H9 (cell line): ENCODE measurements at regions not wholly inside any gene's neighbourhood (a gene's known extent, or its start where the extent isn't known, plus 50 kb on each side); places are given as distances from the start of the nearest gene placed in this dataset.

ENCODE experiments used
- DNase-seq: peaks from one replicate; pipeline ENCODE4 v3.0.0-alpha.2; 2017
- H2AFZ ChIP-seq: one replicate; pipeline ENCODE4 v1.6.1; 2013; ENCODE audit warnings: mild to moderate bottlenecking, low read length, control low read depth, moderate library complexity
- H2AK5ac ChIP-seq: 2 replicates; pipeline ENCODE4 v1.6.1; 2013; ENCODE audit warnings: low read length, control low read depth, mixed read lengths; ENCODE audit not compliant: insufficient read length
- H2BK120ac ChIP-seq: one replicate; pipeline ENCODE4 v1.6.1; 2013; ENCODE audit warnings: low read depth, mild to moderate bottlenecking, low read length, control low read depth, inconsistent platforms; ENCODE audit not compliant: poor library complexity, severe bottlenecking
- H2BK12ac ChIP-seq: 2 replicates; pipeline ENCODE4 v1.6.1; 2013; ENCODE audit warnings: low read length, control low read depth, mixed read lengths, low read depth; ENCODE audit not compliant: insufficient read length
- H2BK15ac ChIP-seq: 2 replicates; pipeline ENCODE4 v1.6.1; 2013; ENCODE audit warnings: low read depth, low read length, control low read depth
- H2BK20ac ChIP-seq: one replicate; pipeline ENCODE4 v1.6.1; 2013; ENCODE audit warnings: low read depth, mild to moderate bottlenecking, low read length, control low read depth, inconsistent platforms; ENCODE audit not compliant: poor library complexity, severe bottlenecking
- H2BK5ac ChIP-seq: 2 replicates; pipeline ENCODE4 v1.6.1; 2013; ENCODE audit warnings: low read length, control low read depth, mixed read lengths; ENCODE audit not compliant: insufficient read length
- H3K14ac ChIP-seq: 2 replicates; pipeline ENCODE4 v1.6.1; 2013; ENCODE audit warnings: low read length, control low read depth; ENCODE audit not compliant: insufficient read depth
- H3K18ac ChIP-seq: 2 replicates; pipeline ENCODE4 v1.6.1; 2013; ENCODE audit warnings: low read depth, mild to moderate bottlenecking, mixed read lengths, low read length, control low read depth; ENCODE audit not compliant: insufficient read length
- H3K23ac ChIP-seq: 2 replicates; pipeline ENCODE4 v1.6.1; 2013; ENCODE audit warnings: low read length, control low read depth, mixed read lengths, low read depth; ENCODE audit not compliant: insufficient read length
- H3K23me2 ChIP-seq: 2 replicates; pipeline ENCODE4 v1.6.1; 2013; ENCODE audit warnings: low read depth, mild to moderate bottlenecking, mixed read lengths, low read length, control low read depth; ENCODE audit not compliant: insufficient read length, poor library complexity, severe bottlenecking
- H3K27ac ChIP-seq: 2 replicates; pipeline ENCODE4 v1.5.1; 2013; ENCODE audit warnings: low read length, control low read depth, mixed read lengths, low read depth; ENCODE audit not compliant: insufficient read length
- H3K27me3 ChIP-seq: 2 replicates; pipeline ENCODE4 v1.6.1; 2013; ENCODE audit warnings: low read length, control low read depth, inconsistent platforms; ENCODE audit not compliant: insufficient read depth
- H3K4ac ChIP-seq: 2 replicates; pipeline ENCODE4 v1.6.1; 2013; ENCODE audit warnings: low read depth, mild to moderate bottlenecking, control low read depth, inconsistent platforms, low read length, moderate library complexity
- H3K4me1 ChIP-seq: 2 replicates; pipeline ENCODE4 v1.6.1; 2013; ENCODE audit warnings: low read length, control low read depth, inconsistent platforms; ENCODE audit not compliant: insufficient read depth
- H3K4me2 ChIP-seq: 2 replicates; pipeline ENCODE4 v1.6.1; 2013; ENCODE audit warnings: low read length, control low read depth, mixed read lengths; ENCODE audit not compliant: insufficient read length, insufficient read depth
- H3K56ac ChIP-seq: 2 replicates; pipeline ENCODE4 v1.6.1; 2013; ENCODE audit warnings: low read depth, mild to moderate bottlenecking, mixed read lengths, low read length, control low read depth; ENCODE audit not compliant: insufficient read length
- H3K79me1 ChIP-seq: 2 replicates; pipeline ENCODE4 v1.6.1; 2013; ENCODE audit warnings: low read depth, mild to moderate bottlenecking, moderate library complexity, low read length, control low read depth, inconsistent platforms; ENCODE audit not compliant: insufficient read depth, poor library complexity, severe bottlenecking
- H3K79me2 ChIP-seq: 2 replicates; pipeline ENCODE4 v1.6.1; 2013; ENCODE audit warnings: low read length, control low read depth, inconsistent platforms; ENCODE audit not compliant: insufficient read depth
- H3K9ac ChIP-seq: 2 replicates; pipeline ENCODE4 v1.6.1; 2013; ENCODE audit warnings: low read length, control low read depth, mixed read lengths; ENCODE audit not compliant: insufficient read length; ENCODE audit errors: extremely low read depth
- H3K9me3 ChIP-seq: one replicate; pipeline ENCODE4 v1.6.1; 2013; ENCODE audit warnings: low read depth, low read length, inconsistent platforms; ENCODE audit not compliant: control insufficient read depth
- H3T11ph ChIP-seq: one replicate; pipeline ENCODE4 v1.6.1; 2013; ENCODE audit warnings: mild to moderate bottlenecking, low read length, control low read depth, inconsistent platforms
- H4K20me1 ChIP-seq: one replicate; pipeline ENCODE4 v1.6.1; 2013; ENCODE audit not compliant: control insufficient read depth, insufficient read length, insufficient read depth
- H4K5ac ChIP-seq: 2 replicates; pipeline ENCODE4 v1.6.1; 2013; ENCODE audit warnings: low read depth, mild to moderate bottlenecking, mixed read lengths, low read length, control low read depth; ENCODE audit not compliant: insufficient read length
- H4K8ac ChIP-seq: replicated peaks from 2 replicates; pipeline ENCODE4 v1.6.1; 2013; ENCODE audit warnings: low read length, control low read depth, mixed read lengths, low read depth; ENCODE audit not compliant: insufficient read length
- H4K91ac ChIP-seq: 2 replicates; pipeline ENCODE4 v1.6.1; 2013; ENCODE audit warnings: low read depth, mild to moderate bottlenecking, moderate library complexity, mixed read lengths, low read length, control low read depth; ENCODE audit not compliant: insufficient read length
- H3K27ac Mint-ChIP-seq, 3 experiments: 2 replicates in 2 of 3; 3 replicates in 1 of 3; pipeline ENCODE4 v1.8.0; 2020 to 2021; ENCODE audit warnings: mixed read lengths in 3 of 3, mild to moderate bottlenecking in 1 of 3, moderate library complexity in 1 of 3
- H3K27me3 Mint-ChIP-seq: 2 replicates; pipeline ENCODE4 v1.8.0; 2021; ENCODE audit warnings: low read depth, mild to moderate bottlenecking, moderate library complexity, mixed read lengths
- H3K36me3 Mint-ChIP-seq, 3 experiments: 2 replicates in 2 of 3; 3 replicates in 1 of 3; pipeline ENCODE4 v1.8.0; 2020 to 2021; ENCODE audit warnings: low read depth in 3 of 3, mixed read lengths in 3 of 3; ENCODE audit not compliant: insufficient read depth in 1 of 3
- H3K4me1 Mint-ChIP-seq, 2 experiments: 2 replicates each; pipeline ENCODE4 v1.8.0; 2020; ENCODE audit warnings: mixed read lengths in 2 of 2
- H3K4me3 Mint-ChIP-seq, 2 experiments: 2 replicates in 1 of 2; 3 replicates in 1 of 2; pipeline ENCODE4 v1.8.0; 2020 to 2021; ENCODE audit warnings: mild to moderate bottlenecking in 2 of 2, mixed read lengths in 2 of 2, moderate library complexity in 1 of 2
- H3K9me3 Mint-ChIP-seq, 2 experiments: 2 replicates in 1 of 2; 3 replicates in 1 of 2; pipeline ENCODE4 v1.8.0; 2020; ENCODE audit warnings: mild to moderate bottlenecking in 2 of 2, mixed read lengths in 2 of 2, moderate library complexity in 1 of 2
- CTCF ChIP-seq: fragments of 200-600 bp; sonication (generic); conservative IDR thresholded peaks from 3 replicates; pipeline ENCODE4 v1.8.0; 2021; ENCODE audit warnings: antibody characterized with exemption, mild to moderate bottlenecking

GRCh38 chr14:34040766-34041165 is 89.9 kb upstream of the EGLN3 start:
- Histone ChIP-seq H3K9me3 (no peaks in the 10 kb centered on the region), H3K4me1 (peaks cover 5% of the 10 kb centered on the region), H2BK15ac (no peak overlapping the region), H3K4ac (no peak overlapping the region), H2AK5ac (no peak overlapping the region), H3K27me3 (no peaks in the 10 kb centered on the region), H4K5ac (no peak overlapping the region), H4K91ac (no peak overlapping the region), H3K79me1 (no peaks in the 10 kb centered on the region), H3K56ac (no peak overlapping the region), H4K8ac (no peak overlapping the region), H3K4me2 (no peak overlapping the region), H2BK120ac (no peak overlapping the region), H3K14ac (no peak overlapping the region), H2BK20ac (no peak overlapping the region), H3K23me2 (no peaks in the 10 kb centered on the region), H3K79me2 (no peaks in the 10 kb centered on the region), H3K9ac (no peak overlapping the region), H3K18ac (no peak overlapping the region), H3T11ph (no peak overlapping the region), H3K27ac (no peak overlapping the region), H2AFZ (no peak overlapping the region), H3K23ac (no peak overlapping the region), H2BK5ac (no peak overlapping the region), H4K20me1 (no peaks in the 10 kb centered on the region), H2BK12ac (no peak overlapping the region)
- no peaks in the 10 kb centered on the region; a peak in 1 of 7 replicates for H3K36me3 Mint-ChIP-seq
- no peak overlapping the region for H3K4me3 Mint-ChIP-seq
- DNase-seq: no peak
- TF ChIP-seq CTCF: no peak
- 0 out of 2 replicates have a peak, but pooled peaks cover 1% of the 10 kb centered on the region for H3K27me3 Mint-ChIP-seq
- H3K27ac Mint-ChIP-seq: no peak overlapping the region
- no peaks in the 10 kb centered on the region for H3K9me3 Mint-ChIP-seq
- peaks cover 5 to 8% of the 10 kb centered on the region in 2 experiments for H3K4me1 Mint-ChIP-seq
